ENCODE measurements at regions not wholly inside any gene's neighbourhood (a gene's known extent, or its start where the extent isn't known, plus 50 kb on each side); places are given as distances from the start of the nearest gene placed in this dataset.

GRCh38 chr6:137403855-137404254 is 90.3 kb downstream of the OLIG3 start:
- Histone ChIP-seq H3K27ac (no peak overlapping the region), H3K9me3 (peaks cover 0 to 12% (median 0%) of the 10 kb centered on the region in 8 donors), H3K4me3 (no peak overlapping the region), H3K36me3 (no peaks in the 10 kb centered on the region), H3K27me3 (replicated peaks in 1 of 7) (no peaks in the 10 kb centered on the region), H3K4me1 (peaks cover 0 to 5% (median 0%) of the 10 kb centered on the region in 6 donors)
- WGBS, 5 donors, result 77 to 98% (median 91%) methylated on average over 2 of the region's 2 CpGs
- TF ChIP-seq, protein P1, sequence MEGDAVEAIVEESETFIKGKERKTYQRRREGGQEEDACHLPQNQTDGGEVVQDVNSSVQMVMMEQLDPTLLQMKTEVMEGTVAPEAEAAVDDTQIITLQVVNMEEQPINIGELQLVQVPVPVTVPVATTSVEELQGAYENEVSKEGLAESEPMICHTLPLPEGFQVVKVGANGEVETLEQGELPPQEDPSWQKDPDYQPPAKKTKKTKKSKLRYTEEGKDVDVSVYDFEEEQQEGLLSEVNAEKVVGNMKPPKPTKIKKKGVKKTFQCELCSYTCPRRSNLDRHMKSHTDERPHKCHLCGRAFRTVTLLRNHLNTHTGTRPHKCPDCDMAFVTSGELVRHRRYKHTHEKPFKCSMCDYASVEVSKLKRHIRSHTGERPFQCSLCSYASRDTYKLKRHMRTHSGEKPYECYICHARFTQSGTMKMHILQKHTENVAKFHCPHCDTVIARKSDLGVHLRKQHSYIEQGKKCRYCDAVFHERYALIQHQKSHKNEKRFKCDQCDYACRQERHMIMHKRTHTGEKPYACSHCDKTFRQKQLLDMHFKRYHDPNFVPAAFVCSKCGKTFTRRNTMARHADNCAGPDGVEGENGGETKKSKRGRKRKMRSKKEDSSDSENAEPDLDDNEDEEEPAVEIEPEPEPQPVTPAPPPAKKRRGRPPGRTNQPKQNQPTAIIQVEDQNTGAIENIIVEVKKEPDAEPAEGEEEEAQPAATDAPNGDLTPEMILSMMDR (IDR thresholded peaks at IDR 0.05 in 8 of 11, conservative IDR thresholded peaks at IDR 0.05 in 3 of 11), result no peak
- TF ChIP-seq POLR2A (IDR thresholded peaks at IDR 0.05) (no peak), POLR2AphosphoS5 (IDR thresholded peaks at IDR 0.05) (no peak)
- intact Hi-C loops (cut with DNase I; ENCODE audit: low total_unique reads), result no loop called here
- no peak for DNase-seq

DNA sequence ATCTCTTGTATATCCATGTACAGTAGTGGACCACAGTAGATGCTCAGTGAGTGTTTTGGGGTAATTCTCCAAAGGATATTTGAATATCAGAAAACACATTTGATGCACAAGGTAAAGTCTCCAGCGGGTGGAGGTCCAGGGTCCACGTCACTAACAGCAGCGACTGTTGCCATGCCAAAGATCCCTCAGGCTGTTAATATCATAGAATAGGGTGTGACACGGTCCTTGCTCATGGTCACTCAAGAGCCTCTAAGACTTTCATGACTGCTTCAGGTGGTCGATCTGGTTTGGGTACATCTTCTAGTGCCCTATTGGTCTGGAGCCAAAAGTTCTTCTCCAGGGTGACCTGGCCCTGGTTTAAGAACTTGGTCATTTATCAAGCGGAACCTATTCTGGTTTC is 90.8 kb downstream of the OLIG3 start:
- H3K9me3 ChIP-seq, result peaks cover 0 to 12% (median 0%) of the 10 kb centered on the region in 8 donors
- no peaks in the 10 kb centered on the region for H3K27me3 ChIP-seq (replicated peaks in 1 of 7)
- intact Hi-C loops (cut with DNase I; ENCODE audit: low total_unique reads), result no loop called here
- 91 to 95% (median 92%) methylated on average over 6 of the region's 6 CpGs for WGBS, 5 donors
- H3K27ac ChIP-seq, result no peak overlapping the region
- H3K36me3 ChIP-seq, result no peaks in the 10 kb centered on the region
- no peak overlapping the region for H3K4me3 ChIP-seq
- H3K4me1 ChIP-seq, result peaks cover 0 to 5% (median 0%) of the 10 kb centered on the region in 6 donors
- DNase-seq, result no peak
- TF ChIP-seq POLR2A (IDR thresholded peaks at IDR 0.05), result no peak

DNA sequence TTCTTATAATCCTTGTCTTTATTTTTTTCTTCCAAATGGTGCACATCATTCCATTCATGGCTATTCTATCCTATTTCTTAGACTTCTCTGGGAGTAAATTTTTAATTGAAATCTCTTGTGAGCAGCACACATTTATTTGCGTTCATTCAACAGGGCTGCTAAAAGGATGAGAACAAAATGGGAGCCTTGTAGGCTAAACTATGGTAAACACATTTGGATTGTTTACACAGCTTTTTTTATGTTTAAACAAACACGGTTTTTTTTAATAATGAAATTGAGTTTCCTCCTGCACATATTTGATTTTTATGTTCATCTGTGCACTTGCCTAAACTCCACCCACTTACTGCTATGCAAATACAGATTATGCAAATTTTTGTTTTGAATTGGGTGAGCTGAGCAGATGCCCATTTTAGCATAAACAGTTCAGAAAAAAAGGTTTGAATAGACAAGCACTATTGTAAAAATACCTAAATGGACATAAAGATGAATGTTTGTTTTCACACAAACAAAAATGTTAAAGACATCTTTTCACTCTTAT is 92.0 kb downstream of the OLIG3 start:
- Histone ChIP-seq H3K4me3 (no peak overlapping the region), H3K9me3 (peaks cover 0 to 9% (median 0%) of the 10 kb centered on the region in 8 donors), H3K36me3 (no peaks in the 10 kb centered on the region), H3K27me3 (replicated peaks in 1 of 7) (no peaks in the 10 kb centered on the region), H3K27ac (no peak overlapping the region), H3K4me1 (peaks cover 0 to 5% (median 0%) of the 10 kb centered on the region in 6 donors)
- TF ChIP-seq, protein P1 (IDR thresholded peaks at IDR 0.05 in 8 of 11, conservative IDR thresholded peaks at IDR 0.05 in 3 of 11), result no peak
- TF ChIP-seq POLR2A (IDR thresholded peaks at IDR 0.05), result no peak
- intact Hi-C loops (cut with DNase I; ENCODE audit: low total_unique reads), result no loop called here
- no peak for DNase-seq
- 81 to 96% (median 86%) methylated on average over 2 of the region's 2 CpGs for WGBS, 5 donors

GRCh38 chr6:137401088-137401487 is 93.1 kb downstream of the OLIG3 start:
- TF ChIP-seq POLR2AphosphoS5 (IDR thresholded peaks at IDR 0.05) (no peak), POLR2A (IDR thresholded peaks at IDR 0.05) (no peak)
- TF ChIP-seq, protein P1 (IDR thresholded peaks at IDR 0.05 in 8 of 11, conservative IDR thresholded peaks at IDR 0.05 in 3 of 11), result no peak
- intact Hi-C loops (cut with DNase I; ENCODE audit: low total_unique reads), result no loop called here
- H3K9me3 ChIP-seq, result no peaks in the 10 kb centered on the region
- H3K4me1 ChIP-seq, result peaks cover 0 to 5% (median 0%) of the 10 kb centered on the region in 6 donors
- H3K27ac ChIP-seq, result no peak overlapping the region
- DNase-seq, result no peak
- H3K4me3 ChIP-seq, result no peak overlapping the region
- WGBS, 5 donors, result 84 to 94% (median 91%) methylated on average over 4 of the region's 4 CpGs
- H3K27me3 ChIP-seq (replicated peaks in 1 of 7), result no peaks in the 10 kb centered on the region
- no peaks in the 10 kb centered on the region for H3K36me3 ChIP-seq
